ENCODE measurements at regions not wholly inside any gene's neighbourhood (a gene's known extent, or its start where the extent isn't known, plus 50 kb on each side); places are given as distances from the start of the nearest gene placed in this dataset.

GRCh38 chr4:23268072-23268771 is 575.5 kb downstream of the GBA3 start:
- no peaks in the 10 kb centered on the region for H3K79me2 ChIP-seq (ENCODE audit: control insufficient read depth, insufficient read depth, low read length)
- H3K4me2 ChIP-seq (ENCODE audit: insufficient read depth, low read length), result no peak overlapping the region
- no peak overlapping the region for H2AFZ ChIP-seq (ENCODE audit: low read depth, low read length)
- H3K27me3 ChIP-seq (ENCODE audit: control insufficient read depth in 2 of 2, insufficient read depth in 2 of 2, low read length in 2 of 2), result no peaks in the 10 kb centered on the region
- DNase-seq (ENCODE audit: extremely low read depth in 1 of 4, low spot score in 3 of 4) (no peak), ATAC-seq (no peak), FAIRE-seq (no peak)
- 17% methylated on average over 3 of the region's 3 CpGs for WGBS (ENCODE audit: insufficient coverage, low coverage, missing lambda C conversion rate)
- ChIA-PET POLR2A (interaction anchor here (0.6 kb wide), 1 partner anchor 333 kb away, joined by 3 read pairs; no protein-coding TSS in a partner anchor), CTCF (ENCODE audit: low intra/inter-chr PET ratio) (no interaction called here)
- H4K20me1 ChIP-seq (replicated peaks; ENCODE audit: control insufficient read depth, insufficient read depth, low read length), result no peaks in the 10 kb centered on the region
- no peaks in the 10 kb centered on the region for H3K36me3 ChIP-seq (ENCODE audit: control insufficient read depth, insufficient read depth, low read length)
- H3K4me1 ChIP-seq (replicated peaks in 1 of 2; ENCODE audit: control insufficient read depth in 2 of 2, insufficient read depth in 2 of 2, low read length in 2 of 2), result no peaks in the 10 kb centered on the region
- H3K9me3 ChIP-seq (replicated peaks; ENCODE audit: control insufficient read depth, insufficient read depth, low read depth, low read length), result no peaks in the 10 kb centered on the region
- H3K27ac ChIP-seq (ENCODE audit: extremely low read depth, low read depth, low read length), result no peak overlapping the region
- H3K9me1 ChIP-seq (ENCODE audit: control insufficient read depth, insufficient read depth, low read length), result no peaks in the 10 kb centered on the region
- in situ Hi-C loops (cut with MboI), result no loop called here
- no peak overlapping the region for H3K9ac ChIP-seq (ENCODE audit: insufficient read depth in 1 of 2, low read depth in 2 of 2, low read length in 2 of 2)
- no TSS peak for BruUV-seq (replicated peaks)
- intact Hi-C loops (cut with micrococcal nuclease), result no loop called here
- no peak overlapping the region for H3K4me3 ChIP-seq
- no peak for TF ChIP-seq POLR2AphosphoS2 (IDR thresholded peaks at IDR 0.05; ENCODE audit: low read length)
- TF ChIP-seq ZNF830 (CRISPR knock-in tag; IDR thresholded peaks at IDR 0.05), result no peak
- no peak for TF ChIP-seq CHD1 (IDR thresholded peaks at IDR 0.05; ENCODE audit: low read length)
- TF ChIP-seq ZNF507 (tag; conservative IDR thresholded peaks at IDR 0.05), result no peak
- no peak for TF ChIP-seq FOXO4 (CRISPR knock-in tag; IDR thresholded peaks at IDR 0.05)
- TF ChIP-seq PHTF2 (CRISPR knock-in tag; IDR thresholded peaks at IDR 0.05), result no peak
- no peak for TF ChIP-seq ZNF668 (CRISPR knock-in tag; IDR thresholded peaks at IDR 0.05)
- no peak for TF ChIP-seq ZNF644 (tag; IDR thresholded peaks at IDR 0.05; ENCODE audit: low read depth)
- TF ChIP-seq PATZ1 (CRISPR knock-in tag; IDR thresholded peaks at IDR 0.05; ENCODE audit: borderline replicate concordance), result no peak
- no peak for TF ChIP-seq ATF4 (CRISPR knock-in tag; IDR thresholded peaks at IDR 0.05)
- TF ChIP-seq ZNF133 (CRISPR knock-in tag; IDR thresholded peaks at IDR 0.05), result no peak
- TF ChIP-seq SIN3A (IDR thresholded peaks at IDR 0.05; ENCODE audit: borderline replicate concordance in 2 of 2, control insufficient read depth in 1 of 2, low read depth in 2 of 2, low read length in 2 of 2), result no peak
- TF ChIP-seq ZNF431 (CRISPR knock-in tag; IDR thresholded peaks at IDR 0.05), result no peak
- no peak for TF ChIP-seq TARDBP (IDR thresholded peaks at IDR 0.05)
- no peak for TF ChIP-seq DIDO1 (tag; IDR thresholded peaks at IDR 0.05; ENCODE audit: low read depth)
- no peak for TF ChIP-seq HDAC6 (IDR thresholded peaks at IDR 0.05; ENCODE audit: low read depth, low read length)
- no peak for TF ChIP-seq HOMEZ (CRISPR knock-in tag; IDR thresholded peaks at IDR 0.05)
- TF ChIP-seq THRAP3 (IDR thresholded peaks at IDR 0.05; ENCODE audit: borderline replicate concordance), result no peak

Data from K562 (cell line).